ENCODE measurements at regions not wholly inside any gene's neighbourhood (a gene's known extent, or its start where the extent isn't known, plus 50 kb on each side); places are given as distances from the start of the nearest gene placed in this dataset.
"Not testable (repeated sequence)": the region's sequence is repeated elsewhere in the genome, so short reads cannot be mapped to it uniquely, and the experiment has no call there.

DNA sequence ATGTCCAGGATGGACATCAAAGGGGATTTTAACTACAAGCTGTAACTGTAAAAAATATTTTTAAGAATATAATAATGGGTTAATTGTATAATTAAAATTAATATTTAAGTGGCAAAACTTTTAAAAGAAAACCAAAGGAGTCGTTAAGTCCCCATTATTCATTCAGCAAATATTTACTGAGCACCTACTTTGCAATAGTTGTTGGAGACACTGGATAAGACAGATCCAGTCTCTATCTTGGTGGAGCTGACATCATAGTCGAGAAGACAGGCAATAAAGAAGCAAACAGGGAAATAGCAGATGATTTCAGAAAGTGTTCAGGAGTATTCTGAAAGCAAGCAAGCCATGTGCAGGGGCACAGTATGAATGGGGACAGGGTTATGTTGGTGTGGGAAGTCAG is 137.0 kb downstream of the CEBPB start:
- DNase-seq (ENCODE audit: low read depth in 2 of 2, low spot score in 1 of 2) = no peak

DNA sequence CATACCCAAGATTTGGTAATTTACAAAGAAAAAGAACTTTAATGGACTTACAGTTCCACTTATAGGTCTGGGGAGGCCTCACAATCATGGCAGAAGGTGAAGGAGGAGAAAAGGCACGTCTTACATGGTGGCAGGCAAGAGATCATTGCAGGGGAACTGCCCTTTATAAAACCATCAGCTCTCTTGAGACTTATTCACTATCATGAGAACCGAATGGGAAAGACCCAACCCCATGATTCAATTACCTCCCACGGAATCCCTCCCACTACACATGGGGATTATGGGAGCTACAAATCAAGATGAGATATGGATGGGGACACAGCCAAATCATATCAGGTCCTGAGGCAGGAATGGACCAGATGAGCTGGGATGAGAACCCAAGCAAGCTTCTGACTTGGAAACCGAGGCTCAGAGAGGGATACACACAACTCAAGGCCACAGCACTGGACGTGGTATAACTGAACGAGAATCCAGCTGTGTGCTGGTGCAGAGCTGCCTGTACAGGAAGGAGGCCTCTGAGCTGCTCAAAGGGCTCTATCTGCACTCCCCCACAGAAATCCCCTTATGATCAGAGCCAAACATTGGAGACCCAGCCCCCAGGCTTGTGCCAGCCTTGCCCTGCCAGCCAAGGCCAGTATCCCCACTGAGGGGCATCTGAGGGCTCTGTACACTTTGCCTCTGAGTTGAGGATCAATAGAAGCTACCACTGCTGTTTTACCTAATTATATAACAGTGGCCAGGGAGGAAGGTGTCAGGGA is 137.8 kb downstream of the CEBPB start:
- no peak for DNase-seq (ENCODE audit: low read depth in 2 of 2, low spot score in 1 of 2)

DNA sequence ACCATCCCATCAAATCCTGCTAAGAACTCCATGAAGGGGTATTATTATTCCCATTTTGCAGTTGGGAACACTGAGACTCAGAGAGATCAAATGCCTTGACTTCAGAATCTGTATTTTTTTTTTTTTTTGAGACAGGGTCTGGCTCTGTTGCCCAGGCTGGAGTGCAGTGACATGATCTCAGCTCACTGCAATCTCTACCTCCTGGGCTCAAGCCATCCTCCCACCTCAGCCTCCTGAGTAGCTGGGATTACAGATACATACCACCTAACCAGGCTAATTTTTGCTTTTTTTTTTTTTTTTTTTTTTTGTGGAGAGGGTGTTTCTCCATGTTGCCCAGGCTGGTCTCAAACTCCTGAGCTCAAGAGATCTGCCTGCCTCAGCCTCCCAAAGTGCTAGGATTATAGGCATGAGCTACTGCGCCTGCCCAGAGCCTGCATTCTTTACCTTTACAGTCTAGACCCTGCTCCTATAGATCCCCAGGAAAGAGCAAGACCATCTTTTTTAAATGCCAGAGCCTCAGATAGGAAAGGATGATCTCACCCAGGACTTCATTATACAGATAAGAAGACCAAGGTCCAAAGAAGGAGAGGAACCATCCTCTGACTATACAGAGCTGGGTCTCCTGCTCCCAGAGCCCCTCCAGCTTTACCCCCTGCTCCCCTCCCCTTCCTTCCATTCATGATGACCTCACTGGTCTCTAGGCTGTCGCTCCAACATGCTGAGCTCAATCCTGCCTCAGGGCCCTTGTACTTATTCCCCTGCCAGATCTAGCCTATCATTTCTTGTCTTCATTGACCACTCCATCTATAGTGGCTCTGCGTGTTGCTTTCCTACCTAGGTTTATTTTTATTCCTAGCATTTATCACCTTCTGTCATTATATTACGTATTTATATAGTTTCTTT is 138.6 kb downstream of the CEBPB start:
- no peak for DNase-seq (ENCODE audit: low read depth in 2 of 2, low spot score in 1 of 2)

DNA sequence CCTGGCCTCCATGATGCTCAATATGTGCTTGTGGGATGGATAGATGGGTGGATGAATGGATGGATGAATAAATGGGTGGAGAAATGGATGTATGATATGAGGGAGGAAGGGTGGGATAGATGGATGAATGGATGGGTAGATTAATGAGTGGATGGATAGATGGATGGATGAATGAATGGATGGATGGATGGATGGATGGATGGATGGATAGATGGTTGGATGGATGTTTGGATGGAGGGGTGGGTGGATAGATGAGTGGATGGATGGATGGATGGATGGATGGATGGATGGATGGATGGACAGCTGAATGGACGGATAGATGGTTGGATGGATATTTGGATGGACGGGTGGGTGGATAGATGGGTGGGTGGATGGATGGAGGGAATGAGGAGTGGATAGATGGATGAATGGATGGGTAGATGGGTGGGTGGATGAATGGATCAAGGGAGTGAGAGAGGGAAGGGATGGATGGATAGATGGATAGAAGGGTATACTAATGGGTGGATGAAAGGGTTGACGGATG is 139.4 kb downstream of the CEBPB start:
- no peak for DNase-seq (ENCODE audit: low read depth in 2 of 2, low spot score in 1 of 2)

DNA sequence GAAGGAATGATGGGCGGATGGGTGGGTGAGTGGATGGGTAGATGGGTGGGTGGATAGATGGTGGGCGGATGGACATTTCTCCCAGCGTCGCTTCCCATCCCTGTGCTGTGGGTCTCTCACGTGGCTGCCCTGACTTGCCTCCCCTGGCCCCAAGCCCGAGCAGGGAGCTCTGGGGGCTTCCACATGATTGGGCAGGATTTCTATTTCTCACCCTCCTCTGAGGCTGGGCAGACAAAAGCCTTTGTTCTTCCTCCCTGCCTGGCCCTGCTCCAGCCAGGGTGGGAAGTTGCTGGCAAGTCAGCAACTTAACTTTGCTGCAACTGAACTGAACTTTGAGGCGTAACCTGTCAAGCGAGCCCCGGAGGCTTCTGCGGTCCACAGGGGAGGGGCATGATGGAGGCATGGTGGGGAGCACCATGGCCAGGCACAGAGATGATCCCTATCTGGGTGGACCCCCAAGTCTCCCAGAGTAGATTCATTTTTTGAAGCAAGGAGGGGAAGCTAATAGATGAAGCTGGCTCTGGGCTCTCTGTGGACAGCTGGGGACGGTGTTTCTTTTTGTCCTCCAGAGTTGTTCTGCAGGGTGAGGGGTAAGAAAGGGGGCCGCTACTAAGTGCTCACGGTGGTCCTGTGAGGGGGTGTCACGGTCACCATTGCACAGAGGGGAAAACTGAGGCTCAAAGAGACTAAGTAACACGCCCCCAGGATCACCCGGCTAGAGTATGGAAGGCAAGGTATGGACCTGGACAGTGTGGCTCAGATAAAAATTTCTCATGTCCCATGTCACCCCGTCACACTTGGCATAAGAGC is 140.1 kb downstream of the CEBPB start:
- no peak for DNase-seq (ENCODE audit: low read depth in 2 of 2, low spot score in 1 of 2)

DNA sequence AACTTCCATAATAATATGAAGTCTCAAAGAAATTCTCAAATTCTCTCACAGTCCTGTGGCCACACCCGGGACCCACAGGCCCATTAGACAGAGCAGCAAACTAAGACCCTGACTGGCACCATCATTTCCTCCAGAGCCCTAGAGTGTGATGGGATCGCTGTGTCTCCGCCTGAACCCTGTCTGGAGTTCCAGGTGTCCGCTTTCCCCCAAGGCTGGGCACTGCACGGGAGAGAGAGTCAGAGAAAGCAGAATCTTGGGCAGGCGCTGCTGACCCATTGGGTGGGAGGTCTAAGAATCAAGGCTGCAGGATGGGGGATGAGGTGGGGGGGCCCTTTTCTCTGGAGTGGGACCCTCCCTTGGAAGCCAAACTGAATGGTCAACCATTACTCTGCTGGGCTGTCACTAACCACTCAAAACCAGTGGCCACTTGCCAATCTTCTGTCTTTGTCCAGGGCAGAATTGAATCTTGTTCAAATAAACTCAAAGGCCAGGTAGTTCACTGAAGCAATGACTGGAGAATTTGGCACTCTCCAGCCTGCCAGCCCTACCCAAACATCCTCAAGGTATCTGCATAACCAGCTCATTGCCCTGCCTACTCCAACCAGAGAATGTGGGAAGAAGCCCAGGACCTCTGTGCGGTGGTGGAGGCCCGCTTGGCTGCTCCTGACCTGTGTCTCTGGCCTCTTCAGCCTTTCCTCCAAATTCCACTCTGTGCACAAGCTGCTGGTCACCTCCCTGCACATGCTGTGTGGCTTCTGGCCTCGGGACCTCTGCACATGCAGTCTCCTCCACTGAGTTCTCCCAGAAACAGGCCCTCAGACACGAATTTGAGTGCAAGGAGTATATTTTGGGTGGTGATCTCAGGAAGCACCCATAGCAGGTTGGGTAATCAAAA is 141.1 kb downstream of the CEBPB start:
- DNase-seq (ENCODE audit: low read depth in 2 of 2, low spot score in 1 of 2) = no peak

DNA sequence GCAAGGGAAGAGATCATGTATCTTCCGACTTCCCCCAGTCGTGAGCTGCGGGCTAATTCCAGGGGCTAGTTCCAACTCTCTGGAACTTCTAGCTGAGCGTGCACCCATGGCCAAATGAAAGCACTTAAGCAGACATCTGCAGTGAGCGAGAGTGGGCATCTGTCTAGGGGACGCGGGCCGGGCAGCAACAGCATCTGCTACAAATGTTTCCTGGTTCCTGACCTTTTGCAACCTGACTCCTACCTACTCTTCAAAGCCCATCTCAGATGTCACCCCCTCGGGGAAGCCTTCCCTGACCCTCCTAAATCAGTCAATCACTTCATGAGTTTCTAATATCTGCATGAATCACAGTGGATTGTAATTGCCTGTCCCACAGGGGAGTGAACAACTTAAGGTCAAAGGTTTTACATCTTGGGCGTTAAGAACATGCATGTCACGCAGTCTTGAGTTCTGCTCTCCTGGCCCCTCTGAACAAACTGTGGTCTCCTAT is 141.9 kb downstream of the CEBPB start:
- no peak for DNase-seq (ENCODE audit: low read depth in 2 of 2, low spot score in 1 of 2)

DNA sequence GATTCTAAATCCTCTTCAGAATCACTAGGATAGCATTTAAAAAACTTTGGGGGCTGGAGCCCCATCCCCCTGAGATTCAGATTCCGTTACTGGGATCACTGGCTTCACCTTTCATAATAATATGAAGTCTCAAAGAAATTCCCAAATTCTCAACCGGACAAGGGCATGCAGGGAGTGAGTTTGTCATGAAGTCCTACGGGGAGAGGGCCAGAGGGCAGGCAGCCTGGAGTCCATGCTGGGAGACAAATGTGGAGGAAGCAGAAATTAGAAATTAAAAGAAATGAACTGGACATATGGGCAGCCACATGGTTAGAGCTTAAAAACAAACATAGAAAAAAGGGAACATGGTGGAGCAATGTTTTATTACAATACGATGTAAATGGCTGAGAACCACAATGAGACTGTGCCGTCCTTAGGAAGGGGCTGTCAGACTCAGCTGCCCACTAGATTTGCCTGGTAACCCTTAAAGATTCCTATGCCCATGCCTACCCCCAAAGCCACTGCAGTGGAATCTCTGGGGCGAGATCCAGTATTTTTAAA is 142.6 kb downstream of the CEBPB start:
- no peak for DNase-seq (ENCODE audit: low read depth in 2 of 2, low spot score in 1 of 2)

DNA sequence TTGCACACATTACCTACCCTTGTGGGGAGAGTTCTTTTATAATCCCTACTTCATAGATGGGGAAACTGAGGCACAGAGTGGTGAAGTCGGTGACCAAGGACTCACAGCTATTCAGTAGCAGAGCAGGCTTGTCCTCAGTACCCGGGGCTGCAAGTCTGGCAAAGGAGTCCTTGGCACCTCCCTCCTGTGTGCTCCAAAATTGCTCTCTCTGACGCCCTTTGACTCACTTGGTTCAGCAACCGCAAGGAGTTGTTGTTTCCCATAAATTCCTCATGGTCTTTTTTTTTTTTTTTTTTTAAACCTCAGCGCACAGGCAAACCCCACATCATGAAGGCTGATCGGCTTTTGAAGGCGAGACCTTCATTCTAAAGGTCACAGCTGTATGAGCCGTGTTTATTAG is 143.2 kb downstream of the CEBPB start:
- no peak for DNase-seq (ENCODE audit: low read depth in 2 of 2, low spot score in 1 of 2)

DNA sequence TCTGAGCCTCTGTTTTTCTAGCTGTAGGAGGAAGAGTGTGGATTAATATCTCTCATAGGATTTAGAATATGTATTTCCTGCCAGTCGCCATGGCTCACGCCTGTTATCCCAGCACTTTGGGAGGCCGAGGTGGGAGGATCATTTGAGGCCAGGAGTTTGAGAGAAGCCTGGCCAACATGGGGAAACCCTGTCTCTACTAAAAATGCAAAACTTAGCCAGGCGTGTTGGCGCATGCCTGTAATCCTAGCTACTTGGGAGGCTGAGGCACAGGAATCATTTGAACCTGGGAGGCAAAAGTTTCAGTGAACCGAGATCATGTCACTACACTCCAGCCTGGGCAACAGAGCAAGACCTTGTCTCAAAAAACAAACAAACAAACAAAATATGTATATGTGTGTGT is 143.9 kb downstream of the CEBPB start:
- not testable (repeated sequence) for DNase-seq (ENCODE audit: low read depth in 2 of 2, low spot score in 1 of 2)

DNA sequence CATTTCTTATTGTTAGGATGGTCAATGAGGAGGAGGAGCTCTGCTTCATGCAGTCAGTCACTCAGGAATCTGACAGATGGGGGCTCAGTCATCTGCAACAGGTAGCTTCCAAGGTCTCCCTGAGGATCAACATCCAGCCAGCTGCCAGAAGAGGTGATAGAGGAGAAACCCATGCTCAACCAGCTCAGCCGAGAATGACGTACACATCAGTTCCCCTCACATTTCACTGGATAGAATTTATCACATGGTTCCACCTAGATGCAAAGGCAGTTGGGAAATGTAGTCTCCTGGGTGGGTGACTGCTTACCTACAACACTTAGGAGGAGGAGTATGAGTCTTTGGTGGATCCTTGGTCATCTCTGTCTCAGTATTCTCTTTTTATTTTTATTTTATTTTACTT is 144.5 kb downstream of the CEBPB start:
- DNase-seq (ENCODE audit: low read depth in 2 of 2, low spot score in 1 of 2) = no peak

DNA sequence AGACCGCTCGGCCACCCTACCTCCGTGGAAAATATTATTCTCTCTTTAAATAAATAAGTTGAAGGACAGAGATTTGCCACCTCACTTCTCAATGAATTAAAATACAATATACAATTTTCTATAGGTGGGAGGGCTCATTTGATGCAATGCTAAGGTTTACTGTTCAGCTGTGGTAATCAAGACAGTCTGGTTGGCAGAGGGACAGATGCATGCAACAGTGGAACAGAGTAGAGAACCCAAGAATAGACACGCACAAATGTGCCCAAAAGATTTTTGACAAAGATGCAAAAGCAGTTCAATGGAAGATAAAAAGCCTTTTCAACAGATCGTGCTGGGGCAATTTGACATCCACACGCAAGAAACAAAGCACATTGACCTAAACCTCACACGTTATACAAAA is 145.2 kb downstream of the CEBPB start:
- DNase-seq (ENCODE audit: low read depth in 2 of 2, low spot score in 1 of 2) = no peak

DNA sequence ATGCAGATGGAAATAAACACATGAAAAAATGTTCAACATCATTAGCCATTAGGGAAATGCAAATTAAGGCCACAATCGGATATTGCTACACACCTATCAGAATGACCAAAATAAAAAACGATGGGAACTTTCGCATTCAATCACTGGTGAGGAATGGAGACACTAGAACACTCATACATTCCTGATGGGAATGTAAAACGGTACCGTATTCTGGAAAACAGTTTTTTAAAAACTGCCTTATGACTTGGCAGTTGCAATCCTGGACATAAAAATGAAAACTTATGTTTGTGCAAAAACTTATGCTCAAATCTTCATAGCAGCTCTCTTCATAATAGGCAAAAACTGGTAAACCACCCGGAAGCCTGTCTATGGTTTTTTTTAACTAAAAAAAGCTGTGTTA is 146.0 kb downstream of the CEBPB start:
- DNase-seq (ENCODE audit: low read depth in 2 of 2, low spot score in 1 of 2) = no peak

DNA sequence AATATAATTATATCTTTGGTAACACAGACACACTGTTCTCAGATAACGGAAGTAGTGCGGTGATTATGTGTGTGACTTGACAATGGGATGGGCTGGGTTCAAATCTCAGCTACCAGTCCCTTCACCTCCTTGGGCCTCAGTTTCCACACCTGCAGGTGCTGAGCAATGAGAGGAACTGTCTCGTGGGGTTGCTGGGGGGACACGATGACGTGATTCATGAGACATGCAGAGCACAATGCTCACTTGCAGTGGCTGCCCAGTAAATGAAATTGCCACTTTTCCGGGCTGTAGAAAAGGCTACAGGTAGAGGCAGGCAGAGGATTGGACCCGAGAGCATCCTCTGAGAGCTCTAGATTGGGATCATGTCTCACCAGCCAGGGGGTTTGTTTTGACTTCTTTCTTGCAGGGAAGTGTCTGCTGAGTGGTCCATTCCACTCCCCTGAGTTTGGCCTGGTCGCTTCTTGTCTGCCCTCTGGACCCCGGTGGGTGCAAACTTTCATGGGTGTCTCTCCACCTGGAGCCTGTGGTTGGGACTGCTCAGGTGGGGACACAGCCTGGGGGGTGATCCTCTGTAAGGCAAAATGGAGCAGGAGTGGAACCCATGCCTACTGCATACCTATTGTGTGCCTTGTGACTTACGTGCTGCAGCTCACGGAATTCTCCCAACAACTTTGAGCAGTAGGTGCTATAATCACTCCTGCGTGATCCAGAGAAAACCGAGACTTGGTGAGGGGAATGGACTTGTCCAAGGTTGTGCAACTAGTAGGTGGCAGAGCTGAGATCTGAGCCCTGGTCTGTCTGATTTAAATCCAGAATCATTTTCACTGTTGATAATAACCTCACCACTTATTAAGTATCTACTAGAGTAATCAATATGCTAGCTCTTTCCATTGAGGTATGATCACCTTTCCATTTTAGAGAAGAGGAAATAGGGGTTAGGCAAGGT is 147.2 kb downstream of the CEBPB start:
- no peak for DNase-seq (ENCODE audit: low read depth in 2 of 2, low spot score in 1 of 2)

DNA sequence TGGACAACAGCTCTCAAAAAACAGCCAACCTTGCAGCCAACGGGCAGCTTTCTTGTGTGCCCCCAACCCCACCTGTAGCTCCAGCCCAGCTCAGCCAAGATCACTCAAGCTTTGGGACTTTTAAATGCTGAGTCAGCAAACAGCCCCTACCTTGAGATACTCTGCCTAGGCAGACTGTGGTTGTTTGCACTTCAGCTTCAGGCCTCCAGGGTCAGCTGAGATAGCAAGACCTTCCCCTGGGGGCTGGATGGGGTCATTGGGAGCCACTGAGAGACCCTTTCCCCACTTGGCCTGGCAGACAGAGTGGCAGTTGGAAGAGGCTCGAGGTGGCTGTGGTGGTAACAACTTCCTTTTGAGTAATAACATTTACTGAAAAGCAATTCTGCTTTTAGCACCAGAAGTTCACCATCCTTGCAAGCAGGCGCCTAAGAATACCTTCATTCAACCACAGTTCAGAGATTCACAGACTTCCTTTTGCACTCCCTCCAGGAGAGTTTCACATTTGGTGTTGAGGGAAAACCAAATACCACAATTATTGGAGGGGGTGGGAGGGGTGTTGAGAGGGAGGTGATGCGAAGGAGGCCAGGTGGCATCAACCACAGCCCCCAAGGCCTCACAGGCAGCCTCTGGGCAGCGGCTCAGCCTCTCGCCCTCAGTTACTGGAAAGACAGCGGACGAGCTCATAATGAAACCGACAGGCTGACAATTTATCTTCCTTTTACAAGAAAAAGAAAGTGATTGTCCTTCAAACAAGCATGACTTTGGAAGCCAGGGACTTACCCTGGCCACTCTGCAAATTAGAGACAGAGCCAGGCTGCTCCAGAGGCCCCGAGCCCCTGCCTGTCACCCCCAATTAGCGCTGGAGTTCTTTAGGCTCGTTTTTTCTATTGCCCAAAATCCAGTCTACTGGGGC is 148.1 kb downstream of the CEBPB start:
- no peak for DNase-seq (ENCODE audit: low read depth in 2 of 2, low spot score in 1 of 2)

DNA sequence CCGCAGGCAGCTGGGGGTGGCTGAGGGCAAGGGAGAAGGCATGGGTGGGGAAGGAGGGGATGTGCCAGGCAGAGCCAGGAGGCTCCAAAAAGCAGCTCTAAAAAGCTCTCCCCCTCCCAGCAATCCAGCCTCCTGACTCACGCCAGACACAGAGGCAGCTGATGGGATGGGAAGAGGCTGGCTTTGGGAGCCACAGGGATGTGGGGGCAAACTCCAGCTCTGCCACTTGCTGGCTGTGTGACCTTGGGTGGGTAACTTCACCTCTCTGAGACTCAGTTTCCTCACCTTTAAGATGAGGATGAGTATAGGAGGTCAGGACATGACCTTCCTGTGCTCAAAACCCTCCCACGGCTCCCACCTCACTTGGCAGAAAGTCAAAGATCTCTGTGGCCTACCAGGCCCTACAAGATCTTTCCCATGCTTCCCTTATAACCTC is 148.9 kb downstream of the CEBPB start:
- no peak for DNase-seq (ENCODE audit: low read depth in 2 of 2, low spot score in 1 of 2)

DNA sequence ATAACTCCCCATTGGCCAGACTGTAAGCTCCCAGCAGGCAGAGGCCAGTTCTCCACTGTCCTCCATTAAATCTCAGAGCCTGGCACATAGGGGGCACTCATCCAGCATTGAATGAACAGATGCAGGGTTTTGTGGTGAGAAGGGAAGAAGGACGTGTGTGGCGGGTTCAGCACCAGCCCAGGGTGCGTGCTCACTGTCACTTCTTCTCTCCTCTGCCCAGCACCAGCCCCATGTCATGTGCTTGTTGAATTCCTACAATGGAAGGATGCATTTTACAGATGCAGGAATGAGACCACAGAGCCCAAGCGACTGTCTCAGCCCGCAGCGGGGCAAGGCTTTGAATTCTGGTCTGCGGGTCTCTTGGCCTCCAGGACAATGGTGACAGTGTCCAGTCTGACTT is 149.9 kb downstream of the CEBPB start:
- DNase-seq (ENCODE audit: low read depth in 2 of 2, low spot score in 1 of 2) = no peak

DNA sequence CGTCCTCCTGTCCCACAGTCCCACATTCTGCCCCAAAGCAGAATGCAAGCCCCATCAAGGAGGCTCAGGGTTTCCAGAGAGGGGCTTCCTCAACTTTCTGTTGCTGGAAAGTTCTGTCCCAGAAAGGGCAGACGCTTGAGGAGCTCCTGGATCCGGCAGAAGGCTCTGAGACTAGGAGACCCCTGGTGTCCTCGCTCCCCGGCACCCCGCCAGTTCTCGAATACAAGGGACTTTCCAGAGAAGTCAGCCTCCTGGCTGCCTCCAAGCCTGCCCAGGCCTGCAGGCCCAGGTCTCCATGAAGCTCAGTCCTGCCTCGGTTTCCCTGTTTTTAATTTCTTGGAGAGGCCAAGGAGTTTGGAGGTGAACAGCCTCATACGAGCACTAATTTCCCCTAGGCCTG is 150.4 kb downstream of the CEBPB start:
- DNase-seq (ENCODE audit: low read depth in 2 of 2, low spot score in 1 of 2) = no peak

All from stimulated activated CD8-positive, alpha-beta memory T cell treated with anti-CD3 and anti-CD28 coated beads, Interleukin-4, amount 100 ng/mL, for 4 hours (primary cell).